Suprapubic skin (tissue), 4 donors: ENCODE measurements at regions not wholly inside any gene's neighbourhood (a gene's known extent, or its start where the extent isn't known, plus 50 kb on each side); places are given as distances from the start of the nearest gene placed in this dataset.

Experiments used
- DNase-seq, 2 donors: peaks; one replicate each; pipeline ENCODE4 v3.0.0-alpha.2; 2019; ENCODE audit warnings: low spot score in 2 of 2
- H3K27ac ChIP-seq: fragments of 200-600 bp; sonication (generic); one replicate; pipeline ENCODE4 v1.5.1; 2019
- H3K27me3 ChIP-seq: fragments of 200-600 bp; sonication (generic); one replicate; pipeline ENCODE4 v1.5.1; 2019
- H3K36me3 ChIP-seq: fragments of 200-600 bp; sonication (generic); one replicate; pipeline ENCODE4 v1.5.1; 2019
- H3K4me1 ChIP-seq: fragments of 200-600 bp; sonication (generic); one replicate; pipeline ENCODE4 v1.5.1; 2019
- H3K4me3 ChIP-seq: fragments of 200-600 bp; sonication (generic); one replicate; pipeline ENCODE4 v1.5.1; 2019; ENCODE audit warnings: mild to moderate bottlenecking
- H3K9me3 ChIP-seq: fragments of 200-600 bp; sonication (generic); one replicate; pipeline ENCODE4 v1.5.1; 2019
- EP300 ChIP-seq: sonication (generic); formaldehyde crosslinking; IDR thresholded peaks from one replicate; pipeline ENCODE4 v1.6.1; 2017; ENCODE audit warnings: antibody characterized with exemption
- POLR2A ChIP-seq, 2 donors: fragments of 450-650 bp; IDR thresholded peaks; one replicate each; pipeline ENCODE4 v1.6.1; 2017; ENCODE audit warnings: antibody characterized with exemption in 2 of 2, mild to moderate bottlenecking in 2 of 2, moderate library complexity in 2 of 2
- POLR2AphosphoS5 ChIP-seq, 3 donors: sonication (generic); formaldehyde crosslinking; IDR thresholded peaks; one replicate each; pipeline ENCODE4 v1.6.1; 2017; ENCODE audit warnings: antibody characterized with exemption in 3 of 3
- WGBS: methylation state at CpG from one replicate; pipeline ENCODE4 v1.1.5; 2018; 5-methylcytosine and 5-hydroxymethylcytosine counted together
- TF ChIP-seq, protein P1 (sequence below), 2 donors: fragments of 200-600 bp in 1 of 2; fragments of 450-650 bp in 1 of 2; sonication (generic) in 1 of 2; IDR thresholded peaks; one replicate each; pipeline ENCODE4 v1.5.1; 2016 to 2019; ENCODE audit warnings: antibody characterized with exemption in 2 of 2, mild to moderate bottlenecking in 1 of 2, moderate library complexity in 1 of 2

- no peak for DNase-seq
- H3K27ac ChIP-seq, result no peak overlapping the region
- 49% methylated on average over 11 of the region's 11 CpGs for WGBS
- no peaks in the 10 kb centered on the region for H3K36me3 ChIP-seq
- no peak overlapping the region for H3K4me3 ChIP-seq
- no peaks in the 10 kb centered on the region for H3K9me3 ChIP-seq
- TF ChIP-seq POLR2AphosphoS5 (IDR thresholded peaks at IDR 0.05), result no peak
- TF ChIP-seq POLR2A (IDR thresholded peaks at IDR 0.05), result no peak
- TF ChIP-seq, protein P1, sequence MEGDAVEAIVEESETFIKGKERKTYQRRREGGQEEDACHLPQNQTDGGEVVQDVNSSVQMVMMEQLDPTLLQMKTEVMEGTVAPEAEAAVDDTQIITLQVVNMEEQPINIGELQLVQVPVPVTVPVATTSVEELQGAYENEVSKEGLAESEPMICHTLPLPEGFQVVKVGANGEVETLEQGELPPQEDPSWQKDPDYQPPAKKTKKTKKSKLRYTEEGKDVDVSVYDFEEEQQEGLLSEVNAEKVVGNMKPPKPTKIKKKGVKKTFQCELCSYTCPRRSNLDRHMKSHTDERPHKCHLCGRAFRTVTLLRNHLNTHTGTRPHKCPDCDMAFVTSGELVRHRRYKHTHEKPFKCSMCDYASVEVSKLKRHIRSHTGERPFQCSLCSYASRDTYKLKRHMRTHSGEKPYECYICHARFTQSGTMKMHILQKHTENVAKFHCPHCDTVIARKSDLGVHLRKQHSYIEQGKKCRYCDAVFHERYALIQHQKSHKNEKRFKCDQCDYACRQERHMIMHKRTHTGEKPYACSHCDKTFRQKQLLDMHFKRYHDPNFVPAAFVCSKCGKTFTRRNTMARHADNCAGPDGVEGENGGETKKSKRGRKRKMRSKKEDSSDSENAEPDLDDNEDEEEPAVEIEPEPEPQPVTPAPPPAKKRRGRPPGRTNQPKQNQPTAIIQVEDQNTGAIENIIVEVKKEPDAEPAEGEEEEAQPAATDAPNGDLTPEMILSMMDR (IDR thresholded peaks at IDR 0.05), result no peak
- TF ChIP-seq EP300, result no peak
- H3K27me3 ChIP-seq, result peaks cover 23% of the 10 kb centered on the region
- no peaks in the 10 kb centered on the region for H3K4me1 ChIP-seq
Measured at GRCh38 chr16:5193861-5194260, 96.3 kb upstream of the EEF2KMT start.

DNA sequence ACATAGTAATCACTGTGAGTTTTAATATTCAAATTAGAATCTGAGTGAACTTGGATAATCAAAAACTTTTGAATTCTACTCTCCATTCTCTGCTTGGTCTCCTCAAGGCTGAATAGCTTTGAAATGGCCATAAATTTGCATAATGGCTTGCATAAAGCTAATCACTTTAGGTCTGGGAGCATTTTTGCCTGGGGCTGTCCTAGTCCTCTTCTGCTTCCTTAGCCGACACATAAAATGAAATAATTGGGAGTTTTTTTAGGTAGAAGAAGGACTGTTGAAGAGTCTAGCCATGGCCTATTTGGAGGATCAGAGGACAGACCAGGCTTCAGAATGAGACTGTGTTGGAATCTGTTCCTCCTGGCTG, 91.4 kb upstream of the EEF2KMT start:
- no peak for DNase-seq
- TF ChIP-seq, protein P1 (IDR thresholded peaks at IDR 0.05), result no peak
- no peak for TF ChIP-seq POLR2A (IDR thresholded peaks at IDR 0.05)
- no peak for TF ChIP-seq EP300
- no peak for TF ChIP-seq POLR2AphosphoS5 (IDR thresholded peaks at IDR 0.05)
- Histone ChIP-seq H3K27me3 (no peaks in the 10 kb centered on the region), H3K4me3 (no peak overlapping the region), H3K9me3 (no peaks in the 10 kb centered on the region), H3K27ac (no peak overlapping the region), H3K4me1 (no peaks in the 10 kb centered on the region), H3K36me3 (no peaks in the 10 kb centered on the region)
- 50% methylated on average over 1 of the region's 1 CpG for WGBS

DNA sequence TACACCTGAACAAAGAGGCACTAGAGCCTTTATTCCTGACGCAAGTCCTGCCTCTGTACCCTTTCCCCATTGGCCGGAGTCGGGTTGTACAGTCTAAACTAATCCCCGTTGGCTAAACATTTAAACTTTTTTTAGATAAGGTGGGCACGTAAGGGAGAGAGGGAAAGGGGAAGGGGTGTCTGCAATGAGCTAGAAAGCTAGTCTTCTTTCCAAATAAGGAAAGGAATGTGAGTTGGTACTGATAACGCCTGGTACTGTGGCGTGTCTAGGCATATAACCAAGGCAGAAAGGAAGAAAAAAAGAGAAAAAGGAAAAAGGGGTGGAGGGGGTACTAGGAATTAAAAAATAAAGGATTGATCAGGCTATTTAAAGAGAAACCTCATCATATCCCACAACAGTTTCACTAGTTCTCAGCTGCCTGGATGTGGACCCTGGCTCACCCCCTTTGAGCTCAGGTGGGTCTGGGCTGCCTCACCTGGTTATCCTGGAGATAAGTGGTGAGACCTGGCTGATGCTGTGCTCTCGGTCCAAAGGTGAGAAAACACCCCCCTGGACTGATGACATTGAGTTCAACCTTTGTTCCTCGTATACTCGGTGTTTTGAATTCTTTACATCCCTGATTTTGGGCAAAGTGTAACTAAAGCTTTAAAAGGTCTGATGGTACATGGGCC, 90.9 kb upstream of the EEF2KMT start:
- Histone ChIP-seq H3K4me1 (no peaks in the 10 kb centered on the region), H3K27ac (no peak overlapping the region), H3K36me3 (no peaks in the 10 kb centered on the region), H3K9me3 (no peaks in the 10 kb centered on the region), H3K4me3 (no peak overlapping the region), H3K27me3 (no peaks in the 10 kb centered on the region)
- TF ChIP-seq POLR2A (IDR thresholded peaks at IDR 0.05) (no peak), EP300 (no peak), POLR2AphosphoS5 (IDR thresholded peaks at IDR 0.05) (no peak)
- TF ChIP-seq, protein P1 (IDR thresholded peaks at IDR 0.05), result no peak
- DNase-seq, result no peak
- 32% methylated on average over 10 of the region's 10 CpGs for WGBS

DNA sequence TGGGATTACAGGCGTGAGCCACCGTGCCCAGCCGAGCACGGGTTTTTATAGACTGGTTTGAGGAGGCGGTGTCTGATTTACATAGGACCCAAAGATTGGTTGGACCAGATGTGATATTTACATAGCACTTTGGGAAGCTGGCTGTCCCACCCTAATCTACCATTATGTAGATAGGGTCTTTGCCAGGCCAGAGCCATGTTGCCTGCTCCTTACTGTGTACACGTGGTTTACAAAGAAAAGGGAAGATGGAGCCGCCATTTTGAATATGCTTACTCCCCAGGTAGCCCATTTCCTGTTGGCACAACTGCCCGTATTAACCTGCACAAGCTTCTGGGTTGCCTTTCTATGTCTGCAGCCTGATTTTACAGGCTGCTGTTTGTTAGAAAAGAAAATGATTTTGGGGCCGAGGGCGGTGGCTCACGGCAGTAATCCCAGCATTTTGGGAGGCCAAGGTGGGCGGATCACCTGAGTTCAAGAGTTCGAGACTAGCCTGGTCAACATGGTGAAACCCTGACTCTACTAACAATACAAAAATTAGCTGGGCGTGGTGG, 89.9 kb upstream of the EEF2KMT start:
- no peaks in the 10 kb centered on the region for H3K4me1 ChIP-seq
- H3K27me3 ChIP-seq, result no peaks in the 10 kb centered on the region
- no peak overlapping the region for H3K4me3 ChIP-seq
- no peak overlapping the region for H3K27ac ChIP-seq
- 86% methylated on average over 14 of the region's 14 CpGs for WGBS
- no peaks in the 10 kb centered on the region for H3K9me3 ChIP-seq
- DNase-seq, result no peak
- TF ChIP-seq POLR2A (IDR thresholded peaks at IDR 0.05) (no peak), POLR2AphosphoS5 (IDR thresholded peaks at IDR 0.05) (no peak), EP300 (no peak)
- TF ChIP-seq, protein P1 (IDR thresholded peaks at IDR 0.05), result no peak
- no peaks in the 10 kb centered on the region for H3K36me3 ChIP-seq

- TF ChIP-seq EP300 (no peak), POLR2AphosphoS5 (IDR thresholded peaks at IDR 0.05) (no peak), POLR2A (IDR thresholded peaks at IDR 0.05) (no peak)
- TF ChIP-seq, protein P1 (IDR thresholded peaks at IDR 0.05), result no peak
- over 99% methylated on average over 17 of the region's 34 CpGs for WGBS
- H3K4me1 ChIP-seq, result no peaks in the 10 kb centered on the region
- H3K27me3 ChIP-seq, result no peaks in the 10 kb centered on the region
- H3K9me3 ChIP-seq, result no peaks in the 10 kb centered on the region
- no peaks in the 10 kb centered on the region for H3K36me3 ChIP-seq
- no peak overlapping the region for H3K4me3 ChIP-seq
- H3K27ac ChIP-seq, result no peak overlapping the region
- no peak for DNase-seq
Measured at GRCh38 chr16:5186381-5186903, 88.8 kb upstream of the EEF2KMT start.
